H9 (cell line): ENCODE measurements at regions not wholly inside any gene's neighbourhood (a gene's known extent, or its start where the extent isn't known, plus 50 kb on each side); places are given as distances from the start of the nearest gene placed in this dataset.
A peak's percentile ranks its signal among the peaks of the same experiment; 100 is the strongest.

Experiments
- DNase-seq: peaks from one replicate; pipeline ENCODE4 v3.0.0-alpha.2; 2017
- H2AFZ ChIP-seq: one replicate; pipeline ENCODE4 v1.6.1; 2013; ENCODE audit warnings: mild to moderate bottlenecking, low read length, control low read depth, moderate library complexity
- H2AK5ac ChIP-seq: 2 replicates; pipeline ENCODE4 v1.6.1; 2013; ENCODE audit warnings: low read length, control low read depth, mixed read lengths; ENCODE audit not compliant: insufficient read length
- H2BK120ac ChIP-seq: one replicate; pipeline ENCODE4 v1.6.1; 2013; ENCODE audit warnings: low read depth, mild to moderate bottlenecking, low read length, control low read depth, inconsistent platforms; ENCODE audit not compliant: poor library complexity, severe bottlenecking
- H2BK12ac ChIP-seq: 2 replicates; pipeline ENCODE4 v1.6.1; 2013; ENCODE audit warnings: low read length, control low read depth, mixed read lengths, low read depth; ENCODE audit not compliant: insufficient read length
- H2BK15ac ChIP-seq: 2 replicates; pipeline ENCODE4 v1.6.1; 2013; ENCODE audit warnings: low read depth, low read length, control low read depth
- H2BK20ac ChIP-seq: one replicate; pipeline ENCODE4 v1.6.1; 2013; ENCODE audit warnings: low read depth, mild to moderate bottlenecking, low read length, control low read depth, inconsistent platforms; ENCODE audit not compliant: poor library complexity, severe bottlenecking
- H2BK5ac ChIP-seq: 2 replicates; pipeline ENCODE4 v1.6.1; 2013; ENCODE audit warnings: low read length, control low read depth, mixed read lengths; ENCODE audit not compliant: insufficient read length
- H3K14ac ChIP-seq: 2 replicates; pipeline ENCODE4 v1.6.1; 2013; ENCODE audit warnings: low read length, control low read depth; ENCODE audit not compliant: insufficient read depth
- H3K18ac ChIP-seq: 2 replicates; pipeline ENCODE4 v1.6.1; 2013; ENCODE audit warnings: low read depth, mild to moderate bottlenecking, mixed read lengths, low read length, control low read depth; ENCODE audit not compliant: insufficient read length
- H3K23ac ChIP-seq: 2 replicates; pipeline ENCODE4 v1.6.1; 2013; ENCODE audit warnings: low read length, control low read depth, mixed read lengths, low read depth; ENCODE audit not compliant: insufficient read length
- H3K23me2 ChIP-seq: 2 replicates; pipeline ENCODE4 v1.6.1; 2013; ENCODE audit warnings: low read depth, mild to moderate bottlenecking, mixed read lengths, low read length, control low read depth; ENCODE audit not compliant: insufficient read length, poor library complexity, severe bottlenecking
- H3K27ac ChIP-seq: 2 replicates; pipeline ENCODE4 v1.5.1; 2013; ENCODE audit warnings: low read length, control low read depth, mixed read lengths, low read depth; ENCODE audit not compliant: insufficient read length
- H3K27me3 ChIP-seq: 2 replicates; pipeline ENCODE4 v1.6.1; 2013; ENCODE audit warnings: low read length, control low read depth, inconsistent platforms; ENCODE audit not compliant: insufficient read depth
- H3K4ac ChIP-seq: 2 replicates; pipeline ENCODE4 v1.6.1; 2013; ENCODE audit warnings: low read depth, mild to moderate bottlenecking, control low read depth, inconsistent platforms, low read length, moderate library complexity
- H3K4me1 ChIP-seq: 2 replicates; pipeline ENCODE4 v1.6.1; 2013; ENCODE audit warnings: low read length, control low read depth, inconsistent platforms; ENCODE audit not compliant: insufficient read depth
- H3K4me2 ChIP-seq: 2 replicates; pipeline ENCODE4 v1.6.1; 2013; ENCODE audit warnings: low read length, control low read depth, mixed read lengths; ENCODE audit not compliant: insufficient read length, insufficient read depth
- H3K56ac ChIP-seq: 2 replicates; pipeline ENCODE4 v1.6.1; 2013; ENCODE audit warnings: low read depth, mild to moderate bottlenecking, mixed read lengths, low read length, control low read depth; ENCODE audit not compliant: insufficient read length
- H3K79me1 ChIP-seq: 2 replicates; pipeline ENCODE4 v1.6.1; 2013; ENCODE audit warnings: low read depth, mild to moderate bottlenecking, moderate library complexity, low read length, control low read depth, inconsistent platforms; ENCODE audit not compliant: insufficient read depth, poor library complexity, severe bottlenecking
- H3K79me2 ChIP-seq: 2 replicates; pipeline ENCODE4 v1.6.1; 2013; ENCODE audit warnings: low read length, control low read depth, inconsistent platforms; ENCODE audit not compliant: insufficient read depth
- H3K9ac ChIP-seq: 2 replicates; pipeline ENCODE4 v1.6.1; 2013; ENCODE audit warnings: low read length, control low read depth, mixed read lengths; ENCODE audit not compliant: insufficient read length; ENCODE audit errors: extremely low read depth
- H3K9me3 ChIP-seq: one replicate; pipeline ENCODE4 v1.6.1; 2013; ENCODE audit warnings: low read depth, low read length, inconsistent platforms; ENCODE audit not compliant: control insufficient read depth
- H3T11ph ChIP-seq: one replicate; pipeline ENCODE4 v1.6.1; 2013; ENCODE audit warnings: mild to moderate bottlenecking, low read length, control low read depth, inconsistent platforms
- H4K20me1 ChIP-seq: one replicate; pipeline ENCODE4 v1.6.1; 2013; ENCODE audit not compliant: control insufficient read depth, insufficient read length, insufficient read depth
- H4K5ac ChIP-seq: 2 replicates; pipeline ENCODE4 v1.6.1; 2013; ENCODE audit warnings: low read depth, mild to moderate bottlenecking, mixed read lengths, low read length, control low read depth; ENCODE audit not compliant: insufficient read length
- H4K8ac ChIP-seq: replicated peaks from 2 replicates; pipeline ENCODE4 v1.6.1; 2013; ENCODE audit warnings: low read length, control low read depth, mixed read lengths, low read depth; ENCODE audit not compliant: insufficient read length
- H4K91ac ChIP-seq: 2 replicates; pipeline ENCODE4 v1.6.1; 2013; ENCODE audit warnings: low read depth, mild to moderate bottlenecking, moderate library complexity, mixed read lengths, low read length, control low read depth; ENCODE audit not compliant: insufficient read length
- H3K27ac Mint-ChIP-seq, 3 experiments: 2 replicates in 2 of 3; 3 replicates in 1 of 3; pipeline ENCODE4 v1.8.0; 2020 to 2021; ENCODE audit warnings: mixed read lengths in 3 of 3, mild to moderate bottlenecking in 1 of 3, moderate library complexity in 1 of 3
- H3K27me3 Mint-ChIP-seq: 2 replicates; pipeline ENCODE4 v1.8.0; 2021; ENCODE audit warnings: low read depth, mild to moderate bottlenecking, moderate library complexity, mixed read lengths
- H3K36me3 Mint-ChIP-seq, 3 experiments: 2 replicates in 2 of 3; 3 replicates in 1 of 3; pipeline ENCODE4 v1.8.0; 2020 to 2021; ENCODE audit warnings: low read depth in 3 of 3, mixed read lengths in 3 of 3; ENCODE audit not compliant: insufficient read depth in 1 of 3
- H3K4me1 Mint-ChIP-seq, 2 experiments: 2 replicates each; pipeline ENCODE4 v1.8.0; 2020; ENCODE audit warnings: mixed read lengths in 2 of 2
- H3K4me3 Mint-ChIP-seq, 2 experiments: 2 replicates in 1 of 2; 3 replicates in 1 of 2; pipeline ENCODE4 v1.8.0; 2020 to 2021; ENCODE audit warnings: mild to moderate bottlenecking in 2 of 2, mixed read lengths in 2 of 2, moderate library complexity in 1 of 2
- H3K9me3 Mint-ChIP-seq, 2 experiments: 2 replicates in 1 of 2; 3 replicates in 1 of 2; pipeline ENCODE4 v1.8.0; 2020; ENCODE audit warnings: mild to moderate bottlenecking in 2 of 2, mixed read lengths in 2 of 2, moderate library complexity in 1 of 2
- CTCF ChIP-seq: fragments of 200-600 bp; sonication (generic); conservative IDR thresholded peaks from 3 replicates; pipeline ENCODE4 v1.8.0; 2021; ENCODE audit warnings: antibody characterized with exemption, mild to moderate bottlenecking
- WGBS: extraction: QIAGEN DNeasy Blood & Tissue Kit; methylation state at CpG from one replicate; pipeline ENCODE4 v1.1.7; 2013; ENCODE audit warnings: missing lambda C conversion rate, low lambda C conversion rate, mixed read lengths; ENCODE audit not compliant: insufficient read length; ENCODE audit errors: extremely low coverage; 5-methylcytosine and 5-hydroxymethylcytosine counted together

GRCh38 chr20:63056236-63057170 is 49.7 kb upstream of the BHLHE23 start:
- 100% methylated on average over 1 of the region's 39 CpGs for WGBS
- no peak overlapping the region for H2AK5ac ChIP-seq
- H3K4me3 Mint-ChIP-seq: no peak overlapping the region
- H3K36me3 Mint-ChIP-seq: no peaks in the 10 kb centered on the region; a peak in 1 of 7 replicates
- no peak overlapping the region for H2BK15ac ChIP-seq
- H2BK20ac ChIP-seq: no peak overlapping the region
- peaks cover 2% of the 10 kb centered on the region for H4K20me1 ChIP-seq
- no peak overlapping the region for H3K14ac ChIP-seq
- H3K4ac ChIP-seq: no peak overlapping the region
- no peak overlapping the region for H3K27ac Mint-ChIP-seq
- H3K27ac ChIP-seq: no peak overlapping the region
- H3K4me1 ChIP-seq: no peaks in the 10 kb centered on the region
- no peak overlapping the region for H2AFZ ChIP-seq
- H3K79me1 ChIP-seq: no peaks in the 10 kb centered on the region
- H3K79me2 ChIP-seq: no peaks in the 10 kb centered on the region
- H3K23ac ChIP-seq: no peak overlapping the region
- no peaks in the 10 kb centered on the region for H3K9me3 ChIP-seq
- no peaks in the 10 kb centered on the region for H3K23me2 ChIP-seq
- peaks cover 6% of the 10 kb centered on the region for H3K27me3 Mint-ChIP-seq
- H3T11ph ChIP-seq: no peak overlapping the region
- peak overlapping the region; percentile 23 for H3K4me2 ChIP-seq
- H4K91ac ChIP-seq: no peak overlapping the region
- no peak overlapping the region for H3K56ac ChIP-seq
- H3K9ac ChIP-seq: no peak overlapping the region
- H2BK12ac ChIP-seq: no peak overlapping the region
- H3K18ac ChIP-seq: no peak overlapping the region
- H3K9me3 Mint-ChIP-seq: peaks cover 5 to 6% of the 10 kb centered on the region in 2 experiments; a peak in 4 of 5 replicates
- peaks cover 3 to 6% of the 10 kb centered on the region in 2 experiments; a peak in 2 of 4 replicates for H3K4me1 Mint-ChIP-seq
- peak; percentile 98 for TF ChIP-seq CTCF
- no peak overlapping the region for H2BK120ac ChIP-seq
- H4K5ac ChIP-seq: no peak overlapping the region
- no peak overlapping the region for H2BK5ac ChIP-seq
- no peak overlapping the region for H4K8ac ChIP-seq
- no peaks in the 10 kb centered on the region; the same call in 1 of the 2 replicates for H3K27me3 ChIP-seq
- DNase-seq: peak; percentile 77
